GM10266 (cell line): ENCODE measurements at regions not wholly inside any gene's neighbourhood (a gene's known extent, or its start where the extent isn't known, plus 50 kb on each side); places are given as distances from the start of the nearest gene placed in this dataset.

Experiments
- DNase-seq: peaks from one replicate; pipeline ENCODE4 v3.0.0; 2012; ENCODE audit errors: extremely low spot score
- CTCF ChIP-seq: IDR thresholded peaks from 2 replicates; pipeline ENCODE4 v1.5.1; 2012; ENCODE audit warnings: mild to moderate bottlenecking, low read depth; ENCODE audit not compliant: control insufficient read depth, insufficient read depth; ENCODE audit errors: missing control alignments

- no peak for DNase-seq
- no peak for TF ChIP-seq CTCF
Measured at GRCh38 chr2:149824136-149824535, 236.6 kb upstream of the MMADHC start.

GRCh38 chr2:149819356-149819957 lies 231.9 kb upstream of the MMADHC start:
- TF ChIP-seq CTCF, result no peak
- no peak for DNase-seq

- DNase-seq, result no peak
- no peak for TF ChIP-seq CTCF
Measured at GRCh38 chr2:149816756-149817551, 229.4 kb upstream of the MMADHC start.

GRCh38 chr2:149815941-149816340 lies 228.4 kb upstream of the MMADHC start:
- no peak for TF ChIP-seq CTCF

GRCh38 chr2:149814901-149815300 lies 227.3 kb upstream of the MMADHC start:
- DNase-seq, result no peak
- no peak for TF ChIP-seq CTCF

More at GRCh38 chr2:149815941-149816340, 228.4 kb upstream of the MMADHC start:
- DNase-seq, result no peak

GRCh38 chr2:149814049-149814448 lies 226.5 kb upstream of the MMADHC start:
- DNase-seq, result no peak
- no peak for TF ChIP-seq CTCF

- no peak for DNase-seq
- no peak for TF ChIP-seq CTCF
Measured at GRCh38 chr2:149808556-149808955, 221.0 kb upstream of the MMADHC start.
